ENCODE measurements at regions not wholly inside any gene's neighbourhood (a gene's known extent, or its start where the extent isn't known, plus 50 kb on each side); places are given as distances from the start of the nearest gene placed in this dataset.
"Not testable (repeated sequence)": the region's sequence is repeated elsewhere in the genome, so short reads cannot be mapped to it uniquely, and the experiment has no call there.

DNA sequence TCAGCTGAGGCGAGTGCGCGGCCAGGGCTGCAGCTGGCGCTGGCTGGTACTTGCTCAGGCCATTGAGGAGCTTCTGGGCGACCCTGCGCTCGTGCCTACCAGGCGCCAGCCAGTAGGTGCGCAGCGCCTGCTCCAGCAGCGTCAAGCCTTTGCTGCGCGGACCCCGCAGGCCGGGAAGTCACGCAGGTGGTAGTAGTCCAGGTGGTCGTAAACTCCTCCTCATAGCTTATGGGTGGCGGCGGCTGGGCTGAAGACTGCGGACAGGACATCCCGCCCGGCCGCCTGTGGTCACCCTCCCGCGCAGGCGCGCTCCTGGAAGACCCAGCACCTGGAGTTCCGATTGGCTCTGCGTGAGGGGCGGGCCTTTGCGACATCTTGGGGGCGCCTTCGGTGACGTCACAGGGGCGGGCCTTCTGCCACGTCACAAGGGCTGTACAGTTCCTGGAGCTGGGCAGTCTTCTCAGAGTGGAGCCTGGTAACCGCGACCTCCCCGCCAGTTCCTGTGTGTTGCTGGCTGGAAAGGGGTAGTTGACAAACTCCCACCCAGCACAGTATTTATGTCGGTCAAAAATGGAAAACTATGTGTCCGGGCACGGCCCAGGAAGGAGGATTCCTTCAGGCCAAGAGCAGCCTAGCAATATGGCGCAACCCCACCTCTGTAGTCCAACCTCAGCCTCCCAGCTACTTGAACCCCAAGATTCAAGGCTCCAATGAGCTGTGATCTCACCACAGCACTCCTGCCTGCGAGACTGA is 102.2 kb upstream of the VKORC1L1 start (continued):
- TF ChIP-seq KAT7 (CRISPR knock-in tag; IDR thresholded peaks at IDR 0.05; ENCODE audit: borderline replicate concordance) (peak; percentile 35; the same call in 1 of the 2 replicates), RARA (CRISPR knock-in tag; IDR thresholded peaks at IDR 0.05) (0 out of 2 replicates have a peak, but pooled peaks have one; percentile 14), GABPA (CRISPR knock-in tag; IDR thresholded peaks at IDR 0.05; ENCODE audit: low read depth) (peak; percentile 26; the same call in 1 of the 2 replicates), ZNF792 (CRISPR knock-in tag; IDR thresholded peaks at IDR 0.05) (0 out of 2 replicates have a peak, but pooled peaks have one; percentile 25), ZNF343 (CRISPR knock-in tag; IDR thresholded peaks at IDR 0.05) (0 out of 2 replicates have a peak, but pooled peaks have one; percentile 53), HNRNPLL (IDR thresholded peaks at IDR 0.05; ENCODE audit: low read depth, low read length, poor library complexity, severe bottlenecking) (peak; percentile 54), NFKB2 (CRISPR knock-in tag; IDR thresholded peaks at IDR 0.05; ENCODE audit: borderline replicate concordance) (peak; percentile 73; the same call in 1 of the 2 replicates), ZNF292 (CRISPR knock-in tag; IDR thresholded peaks at IDR 0.05; ENCODE audit: borderline replicate concordance, low read depth) (peak; percentile 48), HOXA5 (CRISPR knock-in tag; IDR thresholded peaks at IDR 0.05) (0 out of 2 replicates have a peak, but pooled peaks have one; percentile 44), ATF1 (CRISPR knock-in tag; IDR thresholded peaks at IDR 0.05) (peak; percentile 84), STAG1 (CRISPR knock-in tag; IDR thresholded peaks at IDR 0.05) (0 out of 2 replicates have a peak, but pooled peaks have one; percentile 12), DR1 (CRISPR knock-in tag; IDR thresholded peaks at IDR 0.05) (peak; percentile 34; the same call in 1 of the 2 replicates)
- TF ChIP-seq GABPA (IDR thresholded peaks at IDR 0.05; ENCODE audit: low read depth, low read length), result not testable (repeated sequence)
- TF ChIP-seq, protein P1, sequence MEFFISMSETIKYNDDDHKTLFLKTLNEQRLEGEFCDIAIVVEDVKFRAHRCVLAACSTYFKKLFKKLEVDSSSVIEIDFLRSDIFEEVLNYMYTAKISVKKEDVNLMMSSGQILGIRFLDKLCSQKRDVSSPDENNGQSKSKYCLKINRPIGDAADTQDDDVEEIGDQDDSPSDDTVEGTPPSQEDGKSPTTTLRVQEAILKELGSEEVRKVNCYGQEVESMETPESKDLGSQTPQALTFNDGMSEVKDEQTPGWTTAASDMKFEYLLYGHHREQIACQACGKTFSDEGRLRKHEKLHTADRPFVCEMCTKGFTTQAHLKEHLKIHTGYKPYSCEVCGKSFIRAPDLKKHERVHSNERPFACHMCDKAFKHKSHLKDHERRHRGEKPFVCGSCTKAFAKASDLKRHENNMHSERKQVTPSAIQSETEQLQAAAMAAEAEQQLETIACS (CRISPR knock-in tag; IDR thresholded peaks at IDR 0.05), result peak; percentile 35; the same call in 1 of the 2 replicates
- TF ChIP-seq, protein P2, sequence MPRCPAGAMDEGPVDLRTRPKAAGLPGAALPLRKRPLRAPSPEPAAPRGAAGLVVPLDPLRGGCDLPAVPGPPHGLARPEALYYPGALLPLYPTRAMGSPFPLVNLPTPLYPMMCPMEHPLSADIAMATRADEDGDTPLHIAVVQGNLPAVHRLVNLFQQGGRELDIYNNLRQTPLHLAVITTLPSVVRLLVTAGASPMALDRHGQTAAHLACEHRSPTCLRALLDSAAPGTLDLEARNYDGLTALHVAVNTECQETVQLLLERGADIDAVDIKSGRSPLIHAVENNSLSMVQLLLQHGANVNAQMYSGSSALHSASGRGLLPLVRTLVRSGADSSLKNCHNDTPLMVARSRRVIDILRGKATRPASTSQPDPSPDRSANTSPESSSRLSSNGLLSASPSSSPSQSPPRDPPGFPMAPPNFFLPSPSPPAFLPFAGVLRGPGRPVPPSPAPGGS (CRISPR knock-in tag; IDR thresholded peaks at IDR 0.05), result peak; percentile 52; the same call in 1 of the 2 replicates
- TF ChIP-seq, protein P3, sequence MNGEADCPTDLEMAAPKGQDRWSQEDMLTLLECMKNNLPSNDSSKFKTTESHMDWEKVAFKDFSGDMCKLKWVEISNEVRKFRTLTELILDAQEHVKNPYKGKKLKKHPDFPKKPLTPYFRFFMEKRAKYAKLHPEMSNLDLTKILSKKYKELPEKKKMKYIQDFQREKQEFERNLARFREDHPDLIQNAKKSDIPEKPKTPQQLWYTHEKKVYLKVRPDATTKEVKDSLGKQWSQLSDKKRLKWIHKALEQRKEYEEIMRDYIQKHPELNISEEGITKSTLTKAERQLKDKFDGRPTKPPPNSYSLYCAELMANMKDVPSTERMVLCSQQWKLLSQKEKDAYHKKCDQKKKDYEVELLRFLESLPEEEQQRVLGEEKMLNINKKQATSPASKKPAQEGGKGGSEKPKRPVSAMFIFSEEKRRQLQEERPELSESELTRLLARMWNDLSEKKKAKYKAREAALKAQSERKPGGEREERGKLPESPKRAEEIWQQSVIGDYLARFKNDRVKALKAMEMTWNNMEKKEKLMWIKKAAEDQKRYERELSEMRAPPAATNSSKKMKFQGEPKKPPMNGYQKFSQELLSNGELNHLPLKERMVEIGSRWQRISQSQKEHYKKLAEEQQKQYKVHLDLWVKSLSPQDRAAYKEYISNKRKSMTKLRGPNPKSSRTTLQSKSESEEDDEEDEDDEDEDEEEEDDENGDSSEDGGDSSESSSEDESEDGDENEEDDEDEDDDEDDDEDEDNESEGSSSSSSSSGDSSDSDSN (CRISPR knock-in tag; IDR thresholded peaks at IDR 0.05), result peak; percentile 56
- TF ChIP-seq, protein P4, sequence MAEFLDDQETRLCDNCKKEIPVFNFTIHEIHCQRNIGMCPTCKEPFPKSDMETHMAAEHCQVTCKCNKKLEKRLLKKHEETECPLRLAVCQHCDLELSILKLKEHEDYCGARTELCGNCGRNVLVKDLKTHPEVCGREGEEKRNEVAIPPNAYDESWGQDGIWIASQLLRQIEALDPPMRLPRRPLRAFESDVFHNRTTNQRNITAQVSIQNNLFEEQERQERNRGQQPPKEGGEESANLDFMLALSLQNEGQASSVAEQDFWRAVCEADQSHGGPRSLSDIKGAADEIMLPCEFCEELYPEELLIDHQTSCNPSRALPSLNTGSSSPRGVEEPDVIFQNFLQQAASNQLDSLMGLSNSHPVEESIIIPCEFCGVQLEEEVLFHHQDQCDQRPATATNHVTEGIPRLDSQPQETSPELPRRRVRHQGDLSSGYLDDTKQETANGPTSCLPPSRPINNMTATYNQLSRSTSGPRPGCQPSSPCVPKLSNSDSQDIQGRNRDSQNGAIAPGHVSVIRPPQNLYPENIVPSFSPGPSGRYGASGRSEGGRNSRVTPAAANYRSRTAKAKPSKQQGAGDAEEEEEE (CRISPR knock-in tag; IDR thresholded peaks at IDR 0.05; ENCODE audit: borderline replicate concordance), result peak; percentile 70; the same call in 1 of the 2 replicates
- TF ChIP-seq, protein P5, sequence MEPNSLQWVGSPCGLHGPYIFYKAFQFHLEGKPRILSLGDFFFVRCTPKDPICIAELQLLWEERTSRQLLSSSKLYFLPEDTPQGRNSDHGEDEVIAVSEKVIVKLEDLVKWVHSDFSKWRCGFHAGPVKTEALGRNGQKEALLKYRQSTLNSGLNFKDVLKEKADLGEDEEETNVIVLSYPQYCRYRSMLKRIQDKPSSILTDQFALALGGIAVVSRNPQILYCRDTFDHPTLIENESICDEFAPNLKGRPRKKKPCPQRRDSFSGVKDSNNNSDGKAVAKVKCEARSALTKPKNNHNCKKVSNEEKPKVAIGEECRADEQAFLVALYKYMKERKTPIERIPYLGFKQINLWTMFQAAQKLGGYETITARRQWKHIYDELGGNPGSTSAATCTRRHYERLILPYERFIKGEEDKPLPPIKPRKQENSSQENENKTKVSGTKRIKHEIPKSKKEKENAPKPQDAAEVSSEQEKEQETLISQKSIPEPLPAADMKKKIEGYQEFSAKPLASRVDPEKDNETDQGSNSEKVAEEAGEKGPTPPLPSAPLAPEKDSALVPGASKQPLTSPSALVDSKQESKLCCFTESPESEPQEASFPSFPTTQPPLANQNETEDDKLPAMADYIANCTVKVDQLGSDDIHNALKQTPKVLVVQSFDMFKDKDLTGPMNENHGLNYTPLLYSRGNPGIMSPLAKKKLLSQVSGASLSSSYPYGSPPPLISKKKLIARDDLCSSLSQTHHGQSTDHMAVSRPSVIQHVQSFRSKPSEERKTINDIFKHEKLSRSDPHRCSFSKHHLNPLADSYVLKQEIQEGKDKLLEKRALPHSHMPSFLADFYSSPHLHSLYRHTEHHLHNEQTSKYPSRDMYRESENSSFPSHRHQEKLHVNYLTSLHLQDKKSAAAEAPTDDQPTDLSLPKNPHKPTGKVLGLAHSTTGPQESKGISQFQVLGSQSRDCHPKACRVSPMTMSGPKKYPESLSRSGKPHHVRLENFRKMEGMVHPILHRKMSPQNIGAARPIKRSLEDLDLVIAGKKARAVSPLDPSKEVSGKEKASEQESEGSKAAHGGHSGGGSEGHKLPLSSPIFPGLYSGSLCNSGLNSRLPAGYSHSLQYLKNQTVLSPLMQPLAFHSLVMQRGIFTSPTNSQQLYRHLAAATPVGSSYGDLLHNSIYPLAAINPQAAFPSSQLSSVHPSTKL (CRISPR knock-in tag; IDR thresholded peaks at IDR 0.05), result peak; percentile 22; the same call in 1 of the 2 replicates
